GM10248 (cell line): ENCODE measurements at regions not wholly inside any gene's neighbourhood (a gene's known extent, or its start where the extent isn't known, plus 50 kb on each side); places are given as distances from the start of the nearest gene placed in this dataset.
"Not testable (repeated sequence)": the region's sequence is repeated elsewhere in the genome, so short reads cannot be mapped to it uniquely, and the experiment has no call there.

ENCODE experiments used
- CTCF ChIA-PET: fragments of 300-600 bp; sonication (Branson Sonifier 250); formaldehyde crosslinking; extraction: SDS; loops from one replicate; lab custom pipeline; 2021; ENCODE audit warnings: antibody characterized with exemption; lab: Yijun Ruan, JAX
- POLR2A ChIA-PET: fragments of 350-650 bp; sonication (Branson Sonifier 250); formaldehyde crosslinking; extraction: SDS; loops from one replicate; lab custom pipeline; 2020; ENCODE audit warnings: antibody characterized with exemption; lab: Yijun Ruan, JAX
- DNase-seq: peaks from one replicate; pipeline ENCODE4 v3.0.0; 2012; ENCODE audit errors: extremely low spot score
- CTCF ChIP-seq: IDR thresholded peaks from 2 replicates; pipeline ENCODE4 v1.5.1; 2012; ENCODE audit warnings: mild to moderate bottlenecking, low read depth; ENCODE audit errors: extremely low read depth, missing control alignments, control extremely low read depth

GRCh38 chr5:174490728-174491127 is 233.7 kb upstream of the MSX2 start:
- CTCF ChIA-PET, result no interaction called here
- POLR2A ChIA-PET, result no interaction called here
- no peak for TF ChIP-seq CTCF
- DNase-seq, result no peak

DNA sequence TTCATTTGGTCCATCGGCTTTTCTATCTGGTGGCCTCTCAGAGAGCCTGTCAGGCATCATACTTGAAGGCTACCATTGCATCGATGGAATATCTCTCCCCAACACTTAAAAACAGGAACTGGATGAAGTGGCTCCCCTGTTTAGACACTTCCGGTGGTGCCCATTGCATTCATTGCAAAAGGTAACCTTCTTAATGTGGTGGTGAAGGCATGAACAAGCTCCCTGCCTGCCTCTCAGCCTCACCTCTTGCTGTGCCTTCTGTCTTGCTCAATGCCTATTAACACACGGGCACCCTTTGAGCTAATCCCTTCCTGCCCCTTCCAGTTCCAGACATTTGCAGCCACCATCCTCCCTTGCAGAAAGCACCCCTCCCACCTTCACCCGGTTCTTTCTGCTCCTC is 233.1 kb upstream of the MSX2 start:
- ChIA-PET CTCF (no interaction called here), POLR2A (no interaction called here)
- DNase-seq, result no peak
- TF ChIP-seq CTCF, result no peak

- ChIA-PET CTCF (no interaction called here), POLR2A (no interaction called here)
- TF ChIP-seq CTCF, result no peak
- no peak for DNase-seq
Observed at GRCh38 chr5:174491761-174492350, 232.5 kb upstream of the MSX2 start.

GRCh38 chr5:174493530-174493929 is 230.9 kb upstream of the MSX2 start:
- ChIA-PET POLR2A (interaction anchor here (0.5 kb wide), 1 partner anchor 252 kb away, joined by 7 read pairs; no protein-coding TSS in a partner anchor), CTCF (no interaction called here)
- DNase-seq, result no peak
- no peak for TF ChIP-seq CTCF

DNA sequence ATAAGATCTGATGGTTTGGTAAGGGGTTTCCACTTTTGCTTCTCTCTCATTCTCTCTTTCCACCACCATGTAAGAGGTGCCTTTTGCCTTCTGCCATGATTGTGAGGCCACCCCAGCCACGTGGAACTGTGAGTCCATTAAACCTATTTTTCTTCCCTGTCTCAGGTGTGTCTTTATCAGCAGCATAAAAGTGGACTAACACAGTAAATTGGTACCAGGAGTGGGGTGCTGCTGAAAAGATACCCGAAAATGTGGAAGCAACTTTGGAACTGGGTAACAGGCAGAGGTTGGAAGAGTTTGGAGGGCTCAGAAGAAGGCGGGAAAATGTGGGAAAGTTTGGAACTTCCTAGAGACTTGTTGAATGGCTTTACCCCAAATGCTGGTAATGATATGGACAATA is 226.4 kb upstream of the MSX2 start:
- CTCF ChIA-PET, POLR2A ChIA-PET, DNase-seq: not testable (repeated sequence)

DNA sequence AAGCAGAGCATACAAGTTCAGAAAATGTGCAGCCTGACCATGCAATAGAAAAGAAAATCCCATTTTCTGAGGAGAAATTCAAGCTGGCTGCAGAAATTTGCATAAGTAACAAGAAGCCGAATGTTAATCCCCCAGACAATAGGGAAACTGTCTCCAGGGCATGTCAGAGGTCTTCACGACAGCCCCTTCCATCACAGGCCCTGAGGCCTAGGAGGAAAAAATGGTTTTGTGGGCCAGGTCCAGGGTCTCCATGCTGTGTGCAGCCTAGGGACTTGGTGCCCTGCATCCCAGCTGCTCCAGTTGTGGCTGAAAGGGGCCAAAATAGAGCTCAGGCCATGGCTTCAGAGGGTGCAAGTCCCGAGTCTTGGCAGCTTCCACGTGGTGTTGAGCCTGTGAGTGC is 225.8 kb upstream of the MSX2 start:
- CTCF ChIA-PET, POLR2A ChIA-PET, DNase-seq: not testable (repeated sequence)

GRCh38 chr5:174500636-174501035 is 223.7 kb upstream of the MSX2 start:
- POLR2A ChIA-PET, result no interaction called here
- no peak for TF ChIP-seq CTCF
- no peak for DNase-seq
- CTCF ChIA-PET, result interaction anchor here (1.0 kb wide), 1 partner anchor 11 kb away, joined by 4 read pairs; no protein-coding TSS in a partner anchor
